Adrenal gland (tissue), 5 donors: ENCODE measurements at regions not wholly inside any gene's neighbourhood (a gene's known extent, or its start where the extent isn't known, plus 50 kb on each side); places are given as distances from the start of the nearest gene placed in this dataset.

Source experiments
- POLR2A ChIP-seq, 2 donors: fragments of 450-650 bp; IDR thresholded peaks; one replicate each; pipeline ENCODE4 v1.6.1; 2017; ENCODE audit warnings: antibody characterized with exemption in 2 of 2, mild to moderate bottlenecking in 2 of 2, moderate library complexity in 1 of 2
- TF ChIP-seq, protein P1 (sequence below), 6 experiments: fragments of 450-650 bp in 4 of 6; fragments of 200-600 bp in 2 of 6; sonication (generic) in 1 of 6; IDR thresholded peaks; 1 replicate in 5 of 6; 2 replicates in 1 of 6; pipeline versions ENCODE4 v1.5.1 to v1.8.0; 2016 to 2021; ENCODE audit warnings: antibody characterized with exemption in 6 of 6, mild to moderate bottlenecking in 2 of 6, moderate library complexity in 1 of 6
- donor health status: DM: no; HTN: no; CAD: no.

GRCh38 chr14:28666961-28667360 lies 99.6 kb upstream of the FOXG1 start:
- TF ChIP-seq, protein P1, sequence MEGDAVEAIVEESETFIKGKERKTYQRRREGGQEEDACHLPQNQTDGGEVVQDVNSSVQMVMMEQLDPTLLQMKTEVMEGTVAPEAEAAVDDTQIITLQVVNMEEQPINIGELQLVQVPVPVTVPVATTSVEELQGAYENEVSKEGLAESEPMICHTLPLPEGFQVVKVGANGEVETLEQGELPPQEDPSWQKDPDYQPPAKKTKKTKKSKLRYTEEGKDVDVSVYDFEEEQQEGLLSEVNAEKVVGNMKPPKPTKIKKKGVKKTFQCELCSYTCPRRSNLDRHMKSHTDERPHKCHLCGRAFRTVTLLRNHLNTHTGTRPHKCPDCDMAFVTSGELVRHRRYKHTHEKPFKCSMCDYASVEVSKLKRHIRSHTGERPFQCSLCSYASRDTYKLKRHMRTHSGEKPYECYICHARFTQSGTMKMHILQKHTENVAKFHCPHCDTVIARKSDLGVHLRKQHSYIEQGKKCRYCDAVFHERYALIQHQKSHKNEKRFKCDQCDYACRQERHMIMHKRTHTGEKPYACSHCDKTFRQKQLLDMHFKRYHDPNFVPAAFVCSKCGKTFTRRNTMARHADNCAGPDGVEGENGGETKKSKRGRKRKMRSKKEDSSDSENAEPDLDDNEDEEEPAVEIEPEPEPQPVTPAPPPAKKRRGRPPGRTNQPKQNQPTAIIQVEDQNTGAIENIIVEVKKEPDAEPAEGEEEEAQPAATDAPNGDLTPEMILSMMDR (IDR thresholded peaks at IDR 0.05), result no peak
- no peak for TF ChIP-seq POLR2A (IDR thresholded peaks at IDR 0.05)
